ENCODE measurements at regions not wholly inside any gene's neighbourhood (a gene's known extent, or its start where the extent isn't known, plus 50 kb on each side); places are given as distances from the start of the nearest gene placed in this dataset.
"Not testable (repeated sequence)": the region's sequence is repeated elsewhere in the genome, so short reads cannot be mapped to it uniquely, and the experiment has no call there.

DNA sequence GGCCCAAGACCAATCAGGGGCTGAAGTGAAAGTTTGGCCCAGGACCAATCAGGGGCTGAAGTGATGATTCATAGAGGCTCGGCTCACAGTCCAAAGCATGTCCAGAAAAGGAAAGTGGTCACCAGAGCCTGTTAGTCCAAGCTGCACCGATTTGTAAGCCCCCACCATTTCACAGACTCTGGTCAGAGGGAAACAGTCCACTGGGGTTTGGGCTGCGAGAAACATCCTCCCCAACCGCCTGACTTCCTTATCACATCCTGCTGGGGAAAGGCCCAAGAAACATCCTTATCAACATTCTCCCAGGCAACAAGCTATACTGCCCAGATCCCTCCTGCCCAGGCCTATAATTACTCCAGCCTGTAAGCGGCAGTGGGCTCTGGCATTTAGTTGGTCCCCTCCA lies 388.1 kb downstream of the CNTNAP3B start:
- TF ChIP-seq CTCF (conservative IDR thresholded peaks at IDR 0.05; ENCODE audit: low read depth, low read length); EZH2 (IDR thresholded peaks at IDR 0.05; ENCODE audit: low read length, unreplicated experiment): not testable (repeated sequence)

All from PC-3 (cell line).